IMR-90 (cell line): ENCODE measurements at regions not wholly inside any gene's neighbourhood (a gene's known extent, or its start where the extent isn't known, plus 50 kb on each side); places are given as distances from the start of the nearest gene placed in this dataset.

ENCODE experiments used
- ATAC-seq: fragments of 200-7000 bp; cut with Tn5 transposase; 2 replicates; pipeline ENCODE4 v1.9.1; 2020; ENCODE audit warnings: low read depth, mild to moderate bottlenecking, moderate library complexity
- BruUV-seq: library from RNA; stranded (reverse); fragments of 400-500 nt; replicated peaks from 2 replicates; lab custom pipeline; 2021; lab: Mats Ljungman, UMichigan
- CTCF ChIA-PET: fragments of 300-600 bp; formaldehyde crosslinking; extraction: SDS; loops from one replicate; lab custom pipeline; 2021; ENCODE audit warnings: antibody characterized with exemption; lab: Yijun Ruan, JAX
- POLR2A ChIA-PET: fragments of 300-600 bp; sonication (Branson Sonifier 250); formaldehyde crosslinking; loops from one replicate; lab custom pipeline; 2022; ENCODE audit warnings: antibody characterized with exemption; ENCODE audit not compliant: unreplicated experiment; lab: Charles Lee
- DNase-seq: peaks from one replicate; pipeline ENCODE4 v3.0.0; 2013
- H2AFZ ChIP-seq: replicated peaks from 2 replicates; pipeline ENCODE3; 2013; ENCODE audit warnings: low read length, mild to moderate bottlenecking; ENCODE audit not compliant: poor library complexity
- H2AK5ac ChIP-seq: 2 replicates; pipeline ENCODE4 v1.6.1; 2013; ENCODE audit warnings: low read depth, low read length, inconsistent platforms
- H2AK9ac ChIP-seq: replicated peaks from 2 replicates; pipeline ENCODE3; 2013; ENCODE audit warnings: mild to moderate bottlenecking, low read depth, low read length, moderate library complexity; ENCODE audit not compliant: poor library complexity
- H2BK120ac ChIP-seq: 2 replicates; pipeline ENCODE4 v1.6.1; 2013; ENCODE audit warnings: low read depth, low read length, inconsistent platforms
- H2BK15ac ChIP-seq: 3 replicates; pipeline ENCODE4 v1.6.1; 2013; ENCODE audit warnings: low read depth, low read length, inconsistent platforms
- H2BK20ac ChIP-seq: 2 replicates; pipeline ENCODE4 v1.6.1; 2013; ENCODE audit warnings: low read depth, mild to moderate bottlenecking, inconsistent platforms, low read length, moderate library complexity
- H2BK5ac ChIP-seq: 2 replicates; pipeline ENCODE4 v1.6.1; 2013; ENCODE audit warnings: mild to moderate bottlenecking, low read depth, low read length, inconsistent platforms; ENCODE audit not compliant: poor library complexity, severe bottlenecking
- H3K14ac ChIP-seq: replicated peaks from 2 replicates; pipeline ENCODE4 v1.6.1; 2013; ENCODE audit warnings: low read depth, low read length, inconsistent platforms
- H3K18ac ChIP-seq: 2 replicates; pipeline ENCODE4 v1.6.1; 2013; ENCODE audit warnings: low read depth, low read length, control low read depth
- H3K23ac ChIP-seq: 2 replicates; pipeline ENCODE4 v1.6.1; 2013; ENCODE audit warnings: low read depth, low read length, inconsistent platforms
- H3K27ac ChIP-seq: 2 replicates; pipeline ENCODE4 v1.5.1; 2013; ENCODE audit warnings: mild to moderate bottlenecking, control low read depth, low read length; ENCODE audit not compliant: insufficient read depth
- H3K27me3 ChIP-seq: 2 replicates; pipeline ENCODE4 v1.6.1; 2013; ENCODE audit warnings: low read length; ENCODE audit not compliant: control insufficient read depth, insufficient read depth
- H3K36me3 ChIP-seq: 2 replicates; pipeline ENCODE4 v1.6.1; 2013; ENCODE audit warnings: low read length, mixed read lengths; ENCODE audit not compliant: control insufficient read depth, insufficient read depth
- H3K4ac ChIP-seq: 2 replicates; pipeline ENCODE4 v1.6.1; 2013; ENCODE audit warnings: low read depth, low read length, inconsistent platforms
- H3K4me1 ChIP-seq: 2 replicates; pipeline ENCODE4 v1.6.1; 2013; ENCODE audit warnings: low read length, mixed read lengths; ENCODE audit not compliant: control insufficient read depth, insufficient read depth
- H3K4me2 ChIP-seq: 2 replicates; pipeline ENCODE4 v1.6.1; 2013; ENCODE audit warnings: low read depth, mild to moderate bottlenecking, control low read depth, low read length, moderate library complexity
- H3K4me3 ChIP-seq: 2 replicates; pipeline ENCODE4 v1.5.1; 2013; ENCODE audit warnings: low read depth, mild to moderate bottlenecking, control low read depth, low read length, moderate library complexity; ENCODE audit not compliant: insufficient read depth
- H3K56ac ChIP-seq: 2 replicates; pipeline ENCODE4 v1.6.1; 2013; ENCODE audit warnings: low read length, inconsistent platforms; ENCODE audit not compliant: insufficient read depth; ENCODE audit errors: extremely low read depth
- H3K79me1 ChIP-seq, 2 experiments: 2 replicates each; pipeline ENCODE4 v1.6.1; 2013; ENCODE audit warnings: low read length in 2 of 2, inconsistent platforms in 1 of 2, low read depth in 1 of 2
- H3K9ac ChIP-seq: 2 replicates; pipeline ENCODE4 v1.6.1; 2013; ENCODE audit warnings: low read depth, low read length, control low read depth
- H3K9me1 ChIP-seq: 2 replicates; pipeline ENCODE4 v1.6.1; 2013; ENCODE audit warnings: low read length, inconsistent platforms; ENCODE audit not compliant: insufficient read depth
- H3K9me3 ChIP-seq: 2 replicates; pipeline ENCODE4 v1.6.1; 2013; ENCODE audit warnings: low read length; ENCODE audit not compliant: control insufficient read depth, insufficient read depth
- H4K20me1 ChIP-seq: 2 replicates; pipeline ENCODE4 v1.6.1; 2013; ENCODE audit warnings: low read length, inconsistent platforms; ENCODE audit not compliant: insufficient read depth
- H4K5ac ChIP-seq: 2 replicates; pipeline ENCODE4 v1.6.1; 2013; ENCODE audit warnings: mild to moderate bottlenecking, low read depth, low read length, control low read depth
- H4K8ac ChIP-seq, 2 experiments: 2 replicates each; pipeline ENCODE4 v1.6.1; 2013; ENCODE audit warnings: low read depth in 2 of 2, low read length in 2 of 2, control low read depth in 1 of 2, inconsistent platforms in 1 of 2
- H4K91ac ChIP-seq: 2 replicates; pipeline ENCODE4 v1.6.1; 2013; ENCODE audit warnings: low read depth, low read length, inconsistent platforms; ENCODE audit not compliant: insufficient read depth
- BHLHE40 ChIP-seq: fragments of 150-350 bp; IDR thresholded peaks from 2 replicates; pipeline ENCODE4 v1.6.1; 2016; ENCODE audit warnings: mild to moderate bottlenecking, low read depth, low read length
- CEBPB ChIP-seq: IDR thresholded peaks from 2 replicates; pipeline ENCODE4 v1.6.1; 2012; ENCODE audit warnings: low read depth, low read length, improper control_type of control experiment
- CHD1 ChIP-seq: IDR thresholded peaks from 2 replicates; pipeline ENCODE4 v1.6.1; 2012; ENCODE audit warnings: low read depth, low read length, improper control_type of control experiment
- ELK1 ChIP-seq: fragments of 150-350 bp; IDR thresholded peaks from 2 replicates; pipeline ENCODE4 v1.6.1; 2016; ENCODE audit warnings: low read depth, mild to moderate bottlenecking, low read length, moderate library complexity, borderline replicate concordance
- FOS ChIP-seq: fragments of 150-350 bp; IDR thresholded peaks from 2 replicates; pipeline ENCODE4 v1.6.1; 2016; ENCODE audit warnings: low read depth, low read length
- MAFK ChIP-seq: IDR thresholded peaks from 2 replicates; pipeline ENCODE4 v1.6.1; 2012; ENCODE audit warnings: low read depth, low read length, improper control_type of control experiment
- MAZ ChIP-seq: IDR thresholded peaks from 2 replicates; pipeline ENCODE4 v1.6.1; 2012; ENCODE audit warnings: low read depth, mild to moderate bottlenecking, low read length, improper control_type of control experiment, moderate library complexity, borderline replicate concordance
- MXI1 ChIP-seq: IDR thresholded peaks from 2 replicates; pipeline ENCODE4 v1.6.1; 2012; ENCODE audit warnings: low read depth, mild to moderate bottlenecking, low read length, moderate library complexity, borderline replicate concordance
- NFE2L2 ChIP-seq: fragments of 150-350 bp; IDR thresholded peaks from 2 replicates; pipeline ENCODE4 v1.6.1; 2016; ENCODE audit warnings: low read depth, mild to moderate bottlenecking, low read length
- POLR2A ChIP-seq: IDR thresholded peaks from 2 replicates; pipeline ENCODE4 v1.6.1; 2012; ENCODE audit warnings: mild to moderate bottlenecking, low read depth, low read length
- RAD21 ChIP-seq: IDR thresholded peaks from 2 replicates; pipeline ENCODE4 v1.6.1; 2012; ENCODE audit warnings: low read length, improper control_type of control experiment
- RCOR1 ChIP-seq: IDR thresholded peaks from 2 replicates; pipeline ENCODE4 v1.6.1; 2012; ENCODE audit warnings: mild to moderate bottlenecking, low read length, improper control_type of control experiment; ENCODE audit not compliant: insufficient replicate concordance
- RFX5 ChIP-seq: IDR thresholded peaks from 2 replicates; pipeline ENCODE4 v1.8.0; 2012; ENCODE audit warnings: low read depth, mild to moderate bottlenecking, low read length, moderate library complexity
- SMC3 ChIP-seq: fragments of 150-350 bp; IDR thresholded peaks from 2 replicates; pipeline ENCODE4 v1.6.1; 2016; ENCODE audit warnings: low read depth, mild to moderate bottlenecking, antibody characterized with exemption, low read length, moderate library complexity
- WGBS, 2 experiments: methylation state at CpG; one replicate each; pipeline versions ENCODE4 v1.1.5 to v1.1.7; 2013; ENCODE audit warnings: missing lambda C conversion rate in 2 of 2; ENCODE audit not compliant: insufficient read length in 1 of 2; ENCODE audit errors: extremely low coverage in 2 of 2; 5-methylcytosine and 5-hydroxymethylcytosine counted together
- dilution Hi-C: fragments of 300-500 bp; cut with HindIII; formaldehyde crosslinking; loops from one replicate; pipeline ENCODE4 v1.14.3; 2018; ENCODE audit warnings: low sequenced_read_pairs; ENCODE audit not compliant: unreplicated experiment
- in situ Hi-C: fragments of 300-500 bp; cut with MboI; formaldehyde crosslinking; loops from 3 replicates; pipeline ENCODE4 v1.14.3; 2019; ENCODE audit warnings: low sequenced_read_pairs, inconsistent platforms, mixed read lengths
- intact Hi-C: fragments of 100-400 bp; cut with micrococcal nuclease; formaldehyde crosslinking; loops from 2 replicates; pipeline ENCODE4 v1.10.0; 2022
- TF ChIP-seq, protein P1 (sequence below): conservative IDR thresholded peaks from 2 replicates; pipeline ENCODE4 v1.5.1; 2012; ENCODE audit warnings: mild to moderate bottlenecking, low read depth, low read length, improper control_type of control experiment
- TF ChIP-seq, protein P2 (sequence below): fragments of 150-350 bp; IDR thresholded peaks from 2 replicates; pipeline ENCODE4 v1.6.1; 2017; ENCODE audit warnings: mild to moderate bottlenecking, antibody characterized with exemption, low read length, low read depth

GRCh38 chrX:28039258-28039657 is 58.0 kb upstream of the DCAF8L1 start:
- POLR2A ChIA-PET: no interaction called here
- in situ Hi-C loops: no loop called here
- Histone ChIP-seq H3K23ac (no peak overlapping the region), H3K36me3 (no peaks in the 10 kb centered on the region), H3K4me1 (no peaks in the 10 kb centered on the region), H2AK5ac (no peak overlapping the region), H4K8ac (no peak overlapping the region), H2BK5ac (no peak overlapping the region), H2BK15ac (no peak overlapping the region), H3K27ac (no peak overlapping the region), H3K9ac (no peak overlapping the region), H3K9me1 (no peaks in the 10 kb centered on the region), H3K27me3 (no peaks in the 10 kb centered on the region), H3K56ac (no peak overlapping the region), H3K9me3 (peaks cover 3% of the 10 kb centered on the region; the same call in 1 of the 2 replicates), H2AFZ (no peak overlapping the region), H3K4me2 (no peak overlapping the region), H4K20me1 (no peaks in the 10 kb centered on the region), H4K5ac (no peak overlapping the region), H4K91ac (no peak overlapping the region), H2BK20ac (no peak overlapping the region), H3K18ac (no peak overlapping the region), H3K79me1 (no peaks in the 10 kb centered on the region), H3K4ac (no peak overlapping the region), H3K14ac (no peak overlapping the region), H2BK120ac (no peak overlapping the region), H3K4me3 (no peak overlapping the region), H2AK9ac (no peak overlapping the region)
- no peak for TF ChIP-seq FOS
- no peak for TF ChIP-seq ELK1
- no peak for TF ChIP-seq RFX5
- no peak for TF ChIP-seq BHLHE40
- TF ChIP-seq CEBPB: no peak
- TF ChIP-seq SMC3: no peak
- TF ChIP-seq MAZ: no peak
- no peak for TF ChIP-seq RCOR1
- TF ChIP-seq, protein P1, sequence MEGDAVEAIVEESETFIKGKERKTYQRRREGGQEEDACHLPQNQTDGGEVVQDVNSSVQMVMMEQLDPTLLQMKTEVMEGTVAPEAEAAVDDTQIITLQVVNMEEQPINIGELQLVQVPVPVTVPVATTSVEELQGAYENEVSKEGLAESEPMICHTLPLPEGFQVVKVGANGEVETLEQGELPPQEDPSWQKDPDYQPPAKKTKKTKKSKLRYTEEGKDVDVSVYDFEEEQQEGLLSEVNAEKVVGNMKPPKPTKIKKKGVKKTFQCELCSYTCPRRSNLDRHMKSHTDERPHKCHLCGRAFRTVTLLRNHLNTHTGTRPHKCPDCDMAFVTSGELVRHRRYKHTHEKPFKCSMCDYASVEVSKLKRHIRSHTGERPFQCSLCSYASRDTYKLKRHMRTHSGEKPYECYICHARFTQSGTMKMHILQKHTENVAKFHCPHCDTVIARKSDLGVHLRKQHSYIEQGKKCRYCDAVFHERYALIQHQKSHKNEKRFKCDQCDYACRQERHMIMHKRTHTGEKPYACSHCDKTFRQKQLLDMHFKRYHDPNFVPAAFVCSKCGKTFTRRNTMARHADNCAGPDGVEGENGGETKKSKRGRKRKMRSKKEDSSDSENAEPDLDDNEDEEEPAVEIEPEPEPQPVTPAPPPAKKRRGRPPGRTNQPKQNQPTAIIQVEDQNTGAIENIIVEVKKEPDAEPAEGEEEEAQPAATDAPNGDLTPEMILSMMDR: no peak
- no peak for TF ChIP-seq POLR2A
- TF ChIP-seq MXI1: no peak
- no peak for TF ChIP-seq NFE2L2
- TF ChIP-seq, protein P2, sequence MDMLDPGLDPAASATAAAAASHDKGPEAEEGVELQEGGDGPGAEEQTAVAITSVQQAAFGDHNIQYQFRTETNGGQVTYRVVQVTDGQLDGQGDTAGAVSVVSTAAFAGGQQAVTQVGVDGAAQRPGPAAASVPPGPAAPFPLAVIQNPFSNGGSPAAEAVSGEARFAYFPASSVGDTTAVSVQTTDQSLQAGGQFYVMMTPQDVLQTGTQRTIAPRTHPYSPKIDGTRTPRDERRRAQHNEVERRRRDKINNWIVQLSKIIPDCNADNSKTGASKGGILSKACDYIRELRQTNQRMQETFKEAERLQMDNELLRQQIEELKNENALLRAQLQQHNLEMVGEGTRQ: no peak
- TF ChIP-seq MAFK: no peak
- TF ChIP-seq RAD21: no peak
- TF ChIP-seq CHD1: no peak
- intact Hi-C loops: no loop called here
- no TSS peak for BruUV-seq
- dilution Hi-C loops: no loop called here
- WGBS, 2 experiments: 40% methylated on average over 1 of the region's 8 CpGs; no CpG with 5 or more reads in 1 of the 2 experiments
- DNase-seq (no peak), ATAC-seq (no peak)
- CTCF ChIA-PET: no interaction called here
